GM18502 (cell line): ENCODE measurements at regions not wholly inside any gene's neighbourhood (a gene's known extent, or its start where the extent isn't known, plus 50 kb on each side); places are given as distances from the start of the nearest gene placed in this dataset.

Experiments used
- ATAC-seq: cut with Tn5 transposase; IDR thresholded peaks from one replicate; pipeline ENCODE4 v1.9.1; 2021; ENCODE audit warnings: mild to moderate bottlenecking; ENCODE audit not compliant: unreplicated experiment, poor library complexity

DNA sequence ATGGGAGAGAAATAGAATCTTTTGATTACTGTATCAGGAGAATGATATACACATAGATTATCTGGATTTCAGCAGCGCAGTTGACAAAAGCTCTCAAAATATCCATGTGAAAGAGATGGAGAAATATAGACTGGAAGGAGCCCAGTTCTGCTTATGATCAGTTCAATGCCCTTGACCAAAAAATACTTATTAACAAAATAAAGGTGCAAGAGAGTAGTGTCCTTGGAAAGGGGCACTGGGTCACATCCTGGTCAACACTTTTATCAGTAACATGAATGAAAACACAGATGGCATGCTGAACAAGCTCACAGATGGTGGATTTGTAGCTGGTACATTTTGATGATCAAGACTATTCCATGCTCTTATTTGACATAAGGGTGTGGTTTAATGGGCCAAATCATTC, 63.9 kb upstream of the PLEKHG1 start:
- ATAC-seq = no peak

DNA sequence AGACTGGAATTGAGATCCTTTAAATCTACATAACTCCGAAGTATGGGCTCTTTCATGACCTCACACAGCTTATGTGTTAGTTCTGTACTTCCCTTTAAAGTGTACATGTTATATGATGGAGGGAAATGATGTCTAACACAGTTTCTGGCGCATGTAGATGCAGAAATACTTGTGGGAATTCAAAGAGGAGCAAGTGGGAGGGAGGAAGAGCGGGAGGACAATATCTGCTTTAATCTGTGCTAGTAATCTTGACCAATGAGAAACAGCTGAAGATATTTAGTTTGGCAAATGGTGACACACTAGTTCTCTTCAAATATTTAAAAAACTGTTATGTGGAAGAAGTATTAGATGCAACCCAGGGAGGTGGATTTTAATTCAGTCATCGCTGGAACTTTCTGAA, 62.9 kb upstream of the PLEKHG1 start:
- ATAC-seq = no peak

DNA sequence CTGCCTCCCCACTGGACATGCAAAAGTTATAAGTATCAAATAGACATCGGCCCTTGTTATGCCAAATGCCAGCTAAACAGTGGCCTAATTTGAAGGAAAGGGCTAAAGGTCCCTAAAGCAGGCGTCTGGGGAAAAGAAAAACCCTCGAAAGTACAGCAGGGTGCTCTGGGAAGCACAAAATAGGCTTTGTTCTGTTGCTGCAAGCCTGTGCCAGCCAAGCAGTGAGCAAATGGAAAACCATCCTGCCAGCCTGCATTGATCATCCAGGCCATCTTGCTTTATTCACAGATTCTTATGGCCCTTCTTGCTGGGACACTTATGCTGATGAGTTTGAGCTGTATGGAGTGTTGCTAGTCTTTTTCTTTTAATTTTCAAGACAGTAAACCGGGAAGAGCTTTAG, 62.2 kb upstream of the PLEKHG1 start:
- ATAC-seq = no peak

DNA sequence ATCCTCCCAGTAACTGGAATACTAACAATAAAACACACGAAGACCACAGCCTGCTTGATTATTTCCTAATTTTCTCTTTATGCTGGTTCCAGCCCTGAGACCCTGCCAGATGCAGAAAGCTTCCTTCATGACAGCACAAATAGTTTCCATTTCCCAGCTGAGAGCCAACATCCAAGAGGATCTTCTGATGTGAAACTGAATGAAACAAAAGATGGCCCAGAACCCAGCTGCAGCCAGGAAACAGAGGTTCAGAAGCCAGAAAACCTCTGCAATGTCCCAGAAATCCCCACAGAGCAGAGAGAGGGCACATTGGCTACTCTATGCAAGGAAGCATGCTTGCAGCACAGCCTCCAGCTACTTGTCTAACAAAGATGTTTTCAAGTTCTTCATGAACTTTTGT, 61.8 kb upstream of the PLEKHG1 start:
- no peak for ATAC-seq

DNA sequence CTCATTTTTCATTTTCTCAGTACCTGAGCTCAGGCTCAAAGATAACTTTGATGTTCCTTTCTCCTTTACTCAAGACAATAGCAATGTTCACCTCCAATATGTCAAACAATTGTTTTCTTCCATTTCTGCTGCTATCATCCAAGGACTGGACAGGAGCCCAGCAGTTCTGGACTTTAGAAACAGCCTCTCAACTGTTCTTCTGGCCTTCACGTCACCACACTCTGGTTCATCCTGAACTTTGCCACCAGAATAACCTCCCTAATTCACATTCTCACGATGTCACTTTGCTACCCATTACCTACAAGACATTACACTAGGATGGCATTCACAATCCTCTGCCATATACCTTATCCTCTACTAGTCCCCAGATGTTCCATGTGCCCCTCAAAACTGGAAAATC, 60.6 kb upstream of the PLEKHG1 start:
- ATAC-seq = no peak

DNA sequence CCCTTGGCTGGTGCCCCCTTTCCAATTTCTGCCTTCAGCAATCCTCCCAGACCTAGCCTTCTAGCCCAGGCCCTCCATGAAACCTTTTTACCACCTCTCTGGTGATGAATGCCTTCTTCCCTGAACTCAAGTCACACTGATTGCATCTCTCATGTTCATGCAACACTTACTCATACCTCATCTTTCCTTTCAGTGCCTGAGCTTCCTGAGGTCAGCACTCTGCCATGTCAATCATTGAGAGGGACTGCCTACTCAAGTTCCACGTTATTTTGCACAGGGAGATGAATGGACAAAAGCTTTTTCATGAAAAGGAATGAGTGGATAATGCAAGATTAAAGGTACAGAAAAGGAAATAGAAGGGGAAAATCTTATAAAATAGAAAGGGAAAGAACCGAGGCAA, 60.1 kb upstream of the PLEKHG1 start:
- no peak for ATAC-seq

DNA sequence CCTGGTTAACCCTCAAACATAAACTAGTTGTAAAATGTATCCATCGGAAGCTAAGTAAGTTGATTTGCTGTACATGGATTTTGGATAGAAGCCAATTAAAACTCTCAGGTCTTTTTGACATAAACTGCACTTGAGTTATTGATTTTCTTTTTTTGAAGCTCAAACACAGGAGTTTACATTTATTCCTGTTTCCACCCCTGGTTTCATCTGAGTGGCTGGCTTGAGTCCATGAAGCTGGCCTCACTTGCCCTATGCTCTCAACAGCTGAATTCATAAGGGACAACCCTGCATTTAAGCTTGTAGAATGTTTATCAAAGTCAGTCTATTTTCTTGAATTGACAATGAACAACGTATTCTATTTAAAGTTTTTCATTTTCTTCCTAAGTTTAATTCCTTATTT, 58.1 kb upstream of the PLEKHG1 start:
- ATAC-seq = no peak

DNA sequence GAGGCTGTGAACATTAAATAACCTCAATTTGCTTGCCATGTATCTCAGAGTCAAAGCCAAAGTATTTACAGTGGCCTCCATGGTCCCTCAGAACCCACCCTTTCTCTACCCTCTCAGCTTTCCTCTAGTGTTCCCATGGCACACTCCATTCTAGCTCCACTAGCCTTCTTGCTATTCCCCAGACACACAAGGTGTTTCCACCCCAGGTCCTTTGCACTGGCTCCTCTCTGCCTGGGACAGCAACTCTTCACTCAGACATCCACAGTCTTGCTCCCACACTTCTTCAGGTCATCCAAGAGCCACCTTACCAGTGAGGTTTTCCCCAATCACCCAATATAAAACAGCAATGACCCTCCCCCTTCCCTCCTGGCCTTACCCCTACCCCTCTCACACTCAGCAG, 56.5 kb upstream of the PLEKHG1 start:
- ATAC-seq = no peak

DNA sequence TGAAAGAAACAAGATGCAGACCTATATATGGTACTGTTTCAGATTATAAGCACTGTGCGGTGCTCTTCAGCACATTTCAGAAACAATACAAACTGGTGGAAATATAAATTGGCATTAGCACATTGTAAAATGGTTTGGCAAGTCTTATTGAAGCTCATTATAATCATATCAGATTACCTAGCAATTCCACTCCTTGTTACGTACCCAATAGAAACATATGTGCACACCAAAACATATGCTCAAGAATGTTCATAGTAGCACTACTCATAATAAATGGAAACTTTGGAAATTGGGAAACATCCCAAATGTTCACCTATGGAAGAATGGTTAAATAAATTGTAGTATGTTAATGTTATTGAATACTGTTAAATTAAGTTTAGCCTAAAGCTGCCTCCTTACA, 54.9 kb upstream of the PLEKHG1 start:
- no peak for ATAC-seq

DNA sequence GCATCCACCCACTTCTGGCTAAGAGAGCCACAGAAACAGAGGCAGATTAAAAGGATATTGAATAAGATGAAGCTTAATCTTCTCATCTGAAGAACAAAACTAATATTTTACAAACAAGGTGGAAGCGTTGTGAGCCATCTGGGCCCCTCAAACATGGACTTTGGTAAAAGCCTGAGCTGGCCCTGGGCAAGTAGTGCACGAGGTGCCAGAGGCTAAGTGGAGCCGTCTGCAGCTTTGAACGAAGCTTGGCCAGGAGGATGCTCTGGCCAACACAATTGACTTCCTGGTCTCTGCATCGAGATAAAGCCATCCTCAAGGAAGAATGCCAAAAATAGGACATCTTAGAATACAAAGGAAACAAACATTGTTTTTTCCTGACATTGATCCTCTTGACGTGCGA, 53.2 kb upstream of the PLEKHG1 start:
- no peak for ATAC-seq

DNA sequence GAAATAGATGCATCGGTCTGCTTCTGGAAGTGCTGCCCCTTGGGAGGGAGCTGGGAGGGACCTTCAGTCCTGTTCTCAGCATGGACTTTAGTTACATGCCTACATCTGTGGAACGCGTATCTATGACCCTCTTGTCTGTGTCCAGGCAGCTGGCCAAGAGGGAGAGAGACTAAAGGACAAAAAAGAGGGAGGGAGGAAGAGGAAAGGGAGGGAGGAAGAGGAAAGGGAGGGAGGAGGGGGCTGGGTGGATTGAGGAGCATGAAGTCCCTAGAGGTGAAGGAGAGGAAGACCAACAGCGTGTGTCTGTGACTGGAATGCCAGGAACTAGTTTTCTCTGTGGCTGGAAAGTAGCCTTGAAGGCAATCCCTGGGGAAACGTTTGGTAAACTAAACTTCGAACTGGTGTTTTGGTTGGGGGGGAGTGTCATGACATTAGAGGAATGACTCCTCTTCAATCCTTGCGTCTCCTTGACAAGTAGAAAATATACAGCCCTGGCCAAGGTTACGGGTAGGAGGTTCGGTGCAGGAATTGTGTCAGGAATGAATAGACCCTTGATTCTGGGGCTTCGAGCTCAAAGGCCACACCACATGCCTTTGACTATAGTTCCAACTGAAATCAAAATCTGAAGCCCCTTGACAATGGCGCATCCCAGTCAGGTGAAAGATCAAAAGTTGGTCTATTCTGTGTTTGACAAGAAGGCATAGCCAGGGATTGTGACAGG, 52.0 kb upstream of the PLEKHG1 start:
- no peak for ATAC-seq

DNA sequence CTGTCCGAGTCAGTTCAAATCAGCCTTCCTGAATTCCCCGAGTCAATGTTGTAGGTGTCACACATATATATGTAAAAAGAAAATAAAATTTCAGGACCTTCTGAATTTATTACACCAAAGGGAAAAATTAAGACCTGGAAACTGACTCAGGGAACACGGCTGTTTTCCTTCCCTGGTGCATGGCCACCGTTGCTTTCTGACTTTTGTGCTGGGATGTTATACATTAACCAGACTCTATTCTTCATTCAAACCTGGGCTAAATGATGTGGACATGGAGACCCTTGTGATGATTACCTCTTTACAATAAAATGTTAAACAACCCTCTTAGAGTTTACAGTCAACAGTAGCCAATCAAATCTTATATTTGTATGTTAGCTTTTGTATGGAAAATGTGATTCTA, 51.4 kb upstream of the PLEKHG1 start:
- no peak for ATAC-seq

DNA sequence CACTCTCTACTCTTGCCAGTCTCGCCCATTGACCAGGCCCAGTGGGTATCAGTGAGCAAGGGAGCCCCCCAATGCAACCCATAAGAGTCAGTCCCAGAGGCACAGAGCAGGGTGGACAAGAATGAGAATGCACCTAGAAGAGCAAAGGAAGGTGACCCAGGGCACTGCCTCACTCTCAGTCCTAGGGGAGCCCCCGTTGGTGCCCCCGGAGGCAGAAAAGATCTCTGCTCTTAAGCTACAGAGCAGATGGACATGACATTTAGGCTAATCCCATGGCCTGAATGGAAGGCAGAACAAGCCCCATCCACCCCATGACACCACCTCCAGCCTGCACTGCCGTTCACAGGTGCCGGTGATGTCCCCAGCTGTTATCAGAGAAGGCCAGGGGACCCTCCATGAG, 50.7 kb upstream of the PLEKHG1 start:
- ATAC-seq = no peak

DNA sequence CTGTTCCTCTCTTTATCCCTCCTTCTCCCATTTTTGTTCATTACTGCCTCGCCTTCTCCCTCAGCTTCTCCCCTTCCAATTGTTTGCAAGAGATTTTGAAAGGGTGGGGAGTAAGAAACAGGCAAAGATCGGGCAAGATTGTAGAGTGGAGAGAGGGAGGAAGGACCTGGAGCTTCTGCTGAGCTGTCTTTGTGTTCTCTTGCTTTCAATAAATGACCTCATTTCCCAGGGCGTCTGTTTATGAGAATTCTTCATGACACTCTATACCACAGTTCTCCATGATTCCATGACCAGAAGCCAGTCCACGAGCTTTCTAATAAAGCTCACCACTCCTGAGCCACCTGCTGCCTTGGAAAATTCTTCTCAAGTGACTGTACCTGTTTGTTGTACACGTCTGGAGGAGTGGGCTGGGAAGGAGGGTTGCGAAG, 50.0 kb upstream of the PLEKHG1 start:
- no peak for ATAC-seq
